SW 1271 (cell line): ENCODE measurements at regions not wholly inside any gene's neighbourhood (a gene's known extent, or its start where the extent isn't known, plus 50 kb on each side); places are given as distances from the start of the nearest gene placed in this dataset.
"Not testable (repeated sequence)": the region's sequence is repeated elsewhere in the genome, so short reads cannot be mapped to it uniquely, and the experiment has no call there.

Source experiments
- DNase-seq, 2 experiments: peaks; one replicate each; lab custom pipeline; 2025; lab: John Stamatoyannopoulos, UW

DNA sequence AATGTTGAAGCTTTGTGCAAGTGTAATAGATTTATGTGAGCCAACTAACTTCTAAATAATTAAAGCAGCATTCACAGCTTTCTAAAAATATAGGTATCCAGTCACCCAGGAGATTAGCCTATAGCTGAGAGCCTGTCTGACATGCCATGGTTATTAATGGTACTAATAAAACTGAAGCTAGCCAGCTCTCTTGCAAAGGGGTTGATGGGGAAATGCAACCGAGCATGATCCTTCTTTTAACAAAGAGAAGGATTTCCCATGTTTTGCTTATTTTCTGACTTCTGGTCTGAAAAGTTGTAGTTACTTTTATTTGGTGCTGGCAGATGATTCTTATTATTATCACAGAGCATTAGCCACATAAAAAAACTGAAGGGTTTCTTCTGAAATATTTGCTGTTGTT, 488.7 kb upstream of the CYLC2 start:
- DNase-seq, result no peak

DNA sequence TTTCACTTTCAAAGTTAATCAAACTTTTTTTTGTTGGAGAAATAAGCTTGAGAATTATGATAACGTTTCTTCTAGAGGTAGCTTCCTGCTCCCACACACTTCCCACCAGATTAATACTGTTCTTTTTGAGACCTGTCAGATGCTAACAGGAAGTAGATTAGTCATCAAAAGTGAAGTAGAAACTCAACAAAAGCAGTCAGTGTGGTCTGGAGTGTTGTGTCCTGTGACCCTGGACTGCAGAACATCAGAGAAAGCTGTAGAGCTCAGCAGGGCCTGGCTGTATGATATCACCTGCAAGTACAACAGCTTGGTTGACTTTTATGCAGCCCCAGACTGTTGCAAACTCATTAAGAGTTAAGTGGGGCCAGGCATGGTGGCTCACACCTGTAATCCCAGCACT, 495.7 kb upstream of the CYLC2 start:
- no peak for DNase-seq

DNA sequence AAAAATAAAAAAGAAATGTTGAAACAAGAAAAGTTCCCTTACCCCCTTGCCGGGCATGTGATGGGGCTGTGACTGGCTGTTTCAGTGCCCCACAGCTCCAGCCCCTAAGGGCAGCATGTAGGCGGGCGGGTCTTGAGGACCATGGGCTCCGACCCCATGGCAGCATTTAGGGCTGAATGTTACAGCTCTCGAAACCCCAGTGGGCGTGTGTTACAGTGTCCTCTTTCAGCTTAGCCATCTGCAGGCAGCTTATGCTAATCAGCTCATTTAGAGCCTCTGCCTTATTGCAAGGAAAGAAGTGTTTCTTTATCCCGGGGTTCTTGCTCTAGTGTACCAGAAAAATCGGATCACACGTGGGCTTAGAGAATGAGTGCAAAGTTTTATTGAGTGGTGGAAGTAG, 497.4 kb upstream of the CYLC2 start:
- DNase-seq, result no peak

DNA sequence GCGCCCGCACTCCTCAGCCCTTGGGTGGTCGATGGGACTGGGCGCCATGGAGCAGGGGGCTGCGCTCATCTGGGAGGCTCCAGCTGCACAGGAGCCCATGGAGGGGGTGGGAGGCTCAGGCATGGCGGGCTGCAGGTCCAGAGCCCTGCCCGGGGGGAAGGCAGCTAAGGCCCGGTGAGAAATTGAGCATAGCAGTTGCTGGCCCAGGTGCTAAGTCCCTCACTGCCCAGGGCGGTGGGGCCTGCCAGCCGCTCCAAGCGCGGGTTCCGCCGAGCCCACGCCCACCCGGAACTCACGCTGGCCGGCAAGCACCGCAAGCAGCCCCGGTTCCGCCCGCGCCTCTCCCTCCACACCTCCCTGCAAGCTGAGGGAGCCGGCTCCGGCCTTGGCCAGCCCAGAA, 508.2 kb upstream of the CYLC2 start:
- not testable (repeated sequence) for DNase-seq

- DNase-seq, result no peak
Observed at GRCh38 chr9:102483651-102484050, 511.5 kb upstream of the CYLC2 start.

GRCh38 chr9:102482776-102483175, 512.4 kb upstream of the CYLC2 start:
- DNase-seq, result no peak

DNA sequence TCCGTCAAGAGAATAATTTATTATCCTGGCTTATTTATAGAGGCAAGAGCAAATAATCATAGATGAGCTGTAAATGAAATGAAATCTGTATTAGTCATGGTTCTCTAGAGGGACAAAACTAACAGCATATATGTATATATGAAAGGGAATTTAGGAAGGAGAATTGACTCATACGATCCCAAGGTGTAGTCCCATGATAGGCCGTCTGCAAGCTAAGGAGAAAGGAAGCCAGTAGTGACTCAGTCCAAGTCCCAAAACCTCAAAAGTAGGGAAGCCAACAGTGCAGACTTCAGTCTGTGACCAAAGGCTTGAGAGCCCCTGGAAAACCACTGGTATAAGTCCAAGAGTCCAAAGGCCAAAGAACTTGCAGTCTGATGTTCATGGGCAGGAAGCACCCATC, 515.9 kb upstream of the CYLC2 start:
- no peak for DNase-seq

GRCh38 chr9:102474357-102474756, 520.8 kb upstream of the CYLC2 start:
- DNase-seq, result no peak

DNA sequence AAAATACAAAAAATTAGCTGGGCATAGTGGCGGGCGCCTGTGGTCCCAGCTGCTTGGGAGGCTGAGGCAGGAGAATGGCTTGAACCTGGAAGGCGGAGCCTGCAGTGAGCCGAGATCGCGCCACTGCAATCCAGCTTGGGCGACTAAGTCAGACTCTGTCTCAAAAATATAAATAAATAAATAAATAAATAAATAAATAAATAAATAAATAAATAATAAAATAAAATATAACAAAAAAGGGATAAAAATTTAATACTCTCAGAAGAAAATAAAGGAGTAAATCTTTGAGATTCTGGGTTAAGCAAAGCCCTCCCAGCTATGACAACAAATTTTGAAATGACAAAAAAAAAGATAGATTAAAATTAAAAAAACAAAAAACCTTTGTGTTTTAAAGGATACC, 525.7 kb upstream of the CYLC2 start:
- not testable (repeated sequence) for DNase-seq

DNA sequence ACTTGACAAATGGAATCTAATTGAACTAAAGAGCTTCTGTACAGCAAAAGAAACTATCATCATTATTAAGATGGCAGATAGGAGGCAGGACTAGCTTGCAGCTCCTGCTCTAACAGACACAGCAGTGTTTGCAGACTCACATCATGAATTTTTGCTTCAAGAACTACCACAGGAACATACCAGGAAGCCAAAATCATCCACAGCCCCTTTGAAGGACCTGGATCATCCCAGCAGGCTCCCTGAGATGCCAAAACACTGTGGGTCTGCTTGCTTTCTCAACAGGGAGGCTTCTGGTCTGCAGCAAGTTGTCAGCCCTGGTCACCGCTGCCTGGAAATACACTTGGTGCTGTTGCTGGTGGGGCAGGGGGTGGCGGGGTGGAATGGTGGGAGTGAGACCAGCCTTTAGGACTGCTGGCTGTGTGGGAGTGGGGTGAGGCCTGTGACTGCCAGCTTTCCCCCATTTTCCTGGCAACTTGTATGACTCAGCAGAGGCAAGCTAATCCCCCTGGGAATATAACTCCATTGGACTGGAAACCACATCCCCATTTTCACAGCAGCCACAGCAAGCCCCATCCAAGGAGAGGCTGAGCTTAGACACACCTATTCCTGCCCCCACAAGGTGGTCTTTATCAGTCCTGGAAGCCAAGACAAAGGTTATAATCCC, 533.8 kb upstream of the CYLC2 start:
- no peak for DNase-seq

- DNase-seq, result no peak
Observed at GRCh38 chr9:102459828-102460227, 535.3 kb upstream of the CYLC2 start.

GRCh38 chr9:102456562-102456961, 538.6 kb upstream of the CYLC2 start:
- DNase-seq, result no peak

DNA sequence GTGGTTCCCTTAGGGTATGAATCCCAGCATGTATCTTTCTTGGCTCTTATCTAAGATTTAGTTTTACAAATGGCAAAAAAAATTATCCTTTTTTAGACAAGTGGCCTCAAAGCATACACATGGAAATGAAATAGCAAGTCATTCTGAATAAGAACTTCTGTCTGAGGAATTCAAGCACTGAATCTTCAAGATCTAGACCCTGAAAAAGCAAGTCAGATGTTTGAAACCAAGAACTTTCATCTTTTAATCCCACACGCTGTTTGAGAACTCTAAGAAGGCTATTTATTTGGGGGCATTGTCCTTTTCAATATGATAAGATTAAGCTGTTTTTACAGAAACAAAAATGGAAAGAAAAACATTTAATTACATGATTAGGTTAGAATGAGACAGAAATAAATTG, 549.2 kb upstream of the CYLC2 start:
- no peak for DNase-seq

- DNase-seq, result no peak
Observed at GRCh38 chr9:102445181-102445747, 549.9 kb upstream of the CYLC2 start.

DNA sequence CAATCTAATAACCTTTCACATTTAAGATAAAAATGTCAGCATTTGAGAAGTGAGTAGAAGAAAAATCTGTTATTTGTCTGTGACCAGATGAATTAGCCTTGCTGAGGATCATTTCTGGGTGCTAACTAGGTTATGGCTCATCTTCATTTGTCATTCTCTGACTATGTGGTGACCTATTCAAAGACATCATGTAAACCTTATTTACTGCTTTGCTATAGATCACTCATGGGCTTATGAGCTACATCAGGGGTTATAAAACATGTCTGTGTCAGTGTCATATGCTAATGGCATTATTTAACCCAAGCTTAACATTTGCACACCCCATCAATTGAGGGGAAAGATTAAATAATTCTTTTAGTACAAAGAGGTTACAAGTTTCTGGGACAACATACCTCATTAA, 555.5 kb upstream of the CYLC2 start:
- no peak for DNase-seq

GRCh38 chr9:102436599-102436998, 558.5 kb upstream of the CYLC2 start:
- not testable (repeated sequence) for DNase-seq

DNA sequence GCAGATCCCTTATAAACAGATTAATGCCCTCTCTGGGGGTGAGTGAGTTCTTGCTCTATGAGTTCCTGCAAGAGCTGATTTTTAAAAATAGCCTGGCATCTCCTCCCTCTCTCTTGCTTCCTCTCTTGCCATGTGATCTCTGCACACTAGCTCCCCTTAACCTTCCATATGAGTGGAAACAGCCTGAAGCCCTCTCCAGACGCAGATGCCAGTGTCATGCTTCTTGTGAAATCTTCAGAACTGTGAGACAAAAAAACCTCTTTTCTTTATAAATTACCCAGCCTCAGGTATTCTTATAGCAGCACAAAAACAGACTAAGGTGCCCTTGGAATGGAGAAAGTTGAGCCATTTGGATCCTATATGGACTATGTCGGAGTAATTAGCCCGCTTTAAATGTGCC, 559.7 kb upstream of the CYLC2 start:
- DNase-seq, result no peak

- no peak for DNase-seq
Observed at GRCh38 chr9:102434545-102434944, 560.6 kb upstream of the CYLC2 start.

- DNase-seq, result no peak
Observed at GRCh38 chr9:102428305-102428704, 566.8 kb upstream of the CYLC2 start.

DNA sequence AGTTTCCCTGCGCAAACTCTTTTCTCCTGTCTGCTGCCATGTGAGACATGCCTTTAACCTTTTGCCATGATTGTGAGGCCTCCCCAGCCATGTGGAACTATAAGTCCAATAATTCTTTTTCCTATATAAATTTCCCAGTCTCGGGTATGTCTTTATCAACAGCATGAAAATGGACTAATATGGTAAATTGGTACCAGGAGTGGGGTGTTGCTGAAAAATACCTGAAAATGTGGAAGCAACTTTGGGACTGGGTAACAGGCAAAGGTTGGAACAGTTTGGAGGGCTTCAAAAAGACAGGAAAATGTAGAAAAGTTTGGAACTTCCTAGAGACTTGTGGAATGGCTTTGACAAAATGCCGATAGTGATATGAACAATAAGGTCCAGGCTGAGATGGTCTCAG, 578.9 kb upstream of the CYLC2 start:
- DNase-seq, result not testable (repeated sequence)

- no peak for DNase-seq
Observed at GRCh38 chr9:102405218-102405867, 589.8 kb upstream of the CYLC2 start.

DNA sequence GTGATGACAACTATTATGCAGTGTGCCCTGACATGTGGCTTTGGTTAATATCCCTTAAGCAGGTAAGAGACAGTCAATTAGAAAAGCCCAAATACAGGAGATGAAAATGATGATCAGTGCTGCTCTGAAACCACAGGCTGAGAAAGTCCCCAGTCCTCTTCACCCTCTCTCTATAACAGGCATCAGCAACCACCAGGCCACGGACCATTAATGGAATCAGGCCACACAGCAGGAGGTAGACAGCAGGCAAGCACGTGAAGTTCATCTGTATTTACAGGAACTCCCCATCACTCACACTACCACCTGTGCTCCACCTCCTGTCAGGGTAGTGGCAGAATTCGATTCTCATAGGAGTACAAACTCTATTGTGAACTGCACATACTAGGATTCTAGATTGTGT, 591.6 kb upstream of the CYLC2 start:
- no peak for DNase-seq

DNA sequence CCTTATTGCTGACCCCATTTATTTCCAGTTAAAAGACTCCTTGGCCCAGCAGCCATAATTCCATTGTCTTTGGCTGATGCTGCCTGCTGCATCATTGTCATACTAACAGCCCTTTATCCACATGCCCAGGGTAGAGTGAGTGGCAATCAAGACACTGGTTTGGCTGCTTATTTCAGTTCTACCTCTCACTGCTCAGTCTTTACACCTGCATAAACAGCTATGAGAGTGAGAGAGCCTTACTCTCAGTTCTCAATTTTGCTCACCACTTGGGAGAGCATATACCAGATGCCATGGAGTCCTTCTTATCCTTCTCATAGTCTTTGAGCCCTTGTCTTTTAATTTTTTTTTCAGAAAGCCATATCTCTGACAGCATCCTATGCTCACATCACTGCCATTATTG, 596.9 kb upstream of the CYLC2 start:
- DNase-seq, result no peak

DNA sequence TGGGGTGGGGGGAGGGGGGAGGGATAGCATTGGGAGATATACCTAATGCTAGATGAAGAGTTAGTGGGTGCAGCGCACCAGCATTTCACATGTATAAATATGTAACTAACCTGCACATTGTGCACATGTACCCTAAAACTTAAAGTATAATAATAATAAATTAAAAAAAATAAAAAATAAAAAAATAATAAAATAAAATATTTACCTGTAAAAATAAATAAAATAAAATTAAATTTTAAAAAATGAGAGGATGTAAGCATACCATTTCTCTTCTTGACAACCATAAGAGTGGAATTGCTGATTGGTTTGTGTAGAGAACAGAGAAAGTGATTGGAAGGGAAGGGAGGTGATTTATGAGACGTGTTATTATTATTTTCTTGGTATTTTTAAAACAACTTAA, 609.5 kb upstream of the CYLC2 start:
- DNase-seq, result not testable (repeated sequence)
